ENCODE measurements at regions not wholly inside any gene's neighbourhood (a gene's known extent, or its start where the extent isn't known, plus 50 kb on each side); places are given as distances from the start of the nearest gene placed in this dataset.

- Histone ChIP-seq H4K8ac (ENCODE audit: extremely low read depth, insufficient read depth, low read length) (no peak overlapping the region), H2AK5ac (ENCODE audit: low read depth, low read length) (no peak overlapping the region), H3K9ac (replicated peaks in 1 of 4; ENCODE audit: extremely low read depth in 1 of 4, low read depth in 3 of 4, low read length in 3 of 4) (no peak overlapping the region), H3K27ac (ENCODE audit: low read depth, low read length) (no peak overlapping the region), H4K91ac (replicated peaks; ENCODE audit: insufficient read length, low read length) (no peak overlapping the region), H2BK15ac (ENCODE audit: low read length) (no peak overlapping the region), H2BK120ac (replicated peaks; ENCODE audit: low read depth, low read length) (no peak overlapping the region), H3K79me2 (ENCODE audit: control insufficient read depth in 1 of 2, insufficient read depth in 2 of 2, low read length in 2 of 2) (no peaks in the 10 kb centered on the region), H3K18ac (ENCODE audit: extremely low read depth, low read length) (no peak overlapping the region), H2BK5ac (ENCODE audit: low read depth, low read length) (no peak overlapping the region), H3K4me2 (ENCODE audit: insufficient read depth in 1 of 2, low read depth in 2 of 2, low read length in 2 of 2) (no peak overlapping the region), H2BK20ac (ENCODE audit: low read length) (no peak overlapping the region), H2BK12ac (ENCODE audit: low read depth, low read length) (no peak overlapping the region), H3K4me1 (replicated peaks in 1 of 4; ENCODE audit: control insufficient read depth in 3 of 4, insufficient read depth in 4 of 4, low read length in 3 of 4) (peaks cover 0 to 4% (median 0%) of the 10 kb centered on the region in 4 experiments; a peak in 1 of 7 replicates), H3K4ac (replicated peaks; ENCODE audit: insufficient read length, low read depth, low read length) (no peak overlapping the region), H3K23me2 (ENCODE audit: low read depth, low read length) (no peaks in the 10 kb centered on the region; the same call in 1 of the 2 replicates), H3K14ac (ENCODE audit: insufficient read length) (no peak overlapping the region), H4K20me1 (replicated peaks in 1 of 2; ENCODE audit: control insufficient read depth in 1 of 2, insufficient read depth in 2 of 2, low read length in 2 of 2) (no peaks in the 10 kb centered on the region), H3K36me3 (ENCODE audit: control insufficient read depth in 2 of 4, insufficient read depth in 4 of 4, low read length in 3 of 4) (no peaks in the 10 kb centered on the region), H3K9me3 (ENCODE audit: insufficient read depth in 2 of 2, low read depth in 1 of 2, low read length in 1 of 2) (no peaks in the 10 kb centered on the region), H2AFZ (ENCODE audit: low read length) (no peak overlapping the region), H3K56ac (replicated peaks; ENCODE audit: insufficient read length, low read depth, low read length) (no peak overlapping the region), H3K27me3 (replicated peaks in 1 of 4; ENCODE audit: control insufficient read depth in 3 of 4, extremely low read depth in 1 of 4, insufficient read depth in 3 of 4, low read length in 3 of 4) (no peaks in the 10 kb centered on the region), H3K4me3 (ENCODE audit: extremely low read depth in 1 of 4, insufficient read depth in 2 of 4, low read depth in 3 of 4, low read length in 4 of 4) (no peak overlapping the region), H3K79me1 (ENCODE audit: low read depth, low read length) (no peaks in the 10 kb centered on the region), H4K5ac (ENCODE audit: insufficient read length, low read depth, low read length) (no peak overlapping the region), H3K23ac (ENCODE audit: insufficient read length) (no peak overlapping the region)
- CTCF ChIA-PET (ENCODE audit: partially characterized antibody): interaction anchor here (0.7 to 1.3 kb wide), 2 partner anchors 11 to 13 kb away, joined by 3 to 5 read pairs; no protein-coding TSS in a partner anchor
- POLR2A ChIA-PET (ENCODE audit: partially characterized antibody): no interaction called here
- DNase-seq (ENCODE audit: low read depth in 1 of 2, low spot score in 2 of 2) (no peak), FAIRE-seq (no peak)
- TF ChIP-seq KDM1A (IDR thresholded peaks at IDR 0.05; ENCODE audit: borderline replicate concordance, low read length): no peak
- TF ChIP-seq CTBP2 (IDR thresholded peaks at IDR 0.05; ENCODE audit: borderline replicate concordance, insufficient read depth, insufficient read length, low read length): no peak
- no peak for TF ChIP-seq KDM5A (IDR thresholded peaks at IDR 0.05; ENCODE audit: low read length)
- no peak for TF ChIP-seq POU5F1 (IDR thresholded peaks at IDR 0.05; ENCODE audit: low read depth, low read length)
- TF ChIP-seq EGR1 (IDR thresholded peaks at IDR 0.05; ENCODE audit: borderline replicate concordance, low read depth, low read length): no peak
- TF ChIP-seq GTF2F1 (IDR thresholded peaks at IDR 0.05; ENCODE audit: borderline replicate concordance, low read depth, low read length): no peak
- 94% methylated on average over 3 of the region's 3 CpGs; no CpG with 5 or more reads in 1 of the 2 experiments for WGBS, 2 experiments (ENCODE audit: extremely low coverage in 1 of 2, insufficient coverage in 1 of 2, insufficient read length in 1 of 2, insufficient replicate concordance in 2 of 2, low coverage in 1 of 2, low lambda C conversion rate in 2 of 2, missing lambda C conversion rate in 1 of 2)
Observed at GRCh38 chr14:33862261-33862802, 88.5 kb downstream of the EGLN3 start.

Data from H1 (cell line).